LoVo (cell line): ENCODE measurements at regions not wholly inside any gene's neighbourhood (a gene's known extent, or its start where the extent isn't known, plus 50 kb on each side); places are given as distances from the start of the nearest gene placed in this dataset.

Source experiments
- DNase-seq: peaks from one replicate; pipeline ENCODE4 v3.0.0-alpha.2; 2016; ENCODE audit warnings: low spot score

DNA sequence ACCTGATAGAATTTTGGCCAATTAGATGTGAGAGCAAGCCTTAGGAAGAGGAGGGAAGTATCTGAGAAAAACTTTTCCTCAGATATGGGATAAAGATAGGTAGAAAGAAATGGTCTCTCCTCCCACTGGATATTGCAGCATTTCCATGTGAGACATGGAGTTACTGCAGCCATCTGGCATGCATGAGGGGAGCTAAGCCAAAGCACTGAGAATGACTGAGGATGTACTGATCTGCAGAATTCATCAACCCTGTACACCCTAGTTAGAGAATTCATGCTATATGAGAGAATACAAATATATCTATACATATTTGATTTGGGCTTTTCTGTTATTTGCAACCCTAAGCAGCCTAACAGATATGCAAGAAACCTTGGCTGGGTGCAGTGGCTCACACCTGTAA lies 52.5 kb upstream of the RPL34 start:
- no peak for DNase-seq

DNA sequence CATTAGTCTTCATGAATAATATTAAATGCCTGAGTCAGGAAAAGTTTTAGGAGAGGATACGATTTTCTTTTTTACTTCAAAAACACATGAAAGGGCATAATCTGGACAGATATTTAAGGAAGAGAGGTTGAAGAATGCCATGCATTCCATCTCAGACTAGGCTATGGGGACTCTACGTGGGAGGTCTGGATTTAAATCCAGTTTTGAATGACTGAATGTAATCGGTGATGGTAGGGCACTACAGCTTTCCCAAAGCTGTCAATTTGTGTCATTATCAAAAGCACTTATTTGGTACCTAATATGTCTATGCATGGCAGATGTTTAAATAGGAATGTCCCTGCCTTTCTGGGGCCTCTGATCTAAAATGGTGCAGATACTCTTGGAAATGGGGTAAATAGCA lies 59.3 kb upstream of the RPL34 start:
- no peak for DNase-seq

DNA sequence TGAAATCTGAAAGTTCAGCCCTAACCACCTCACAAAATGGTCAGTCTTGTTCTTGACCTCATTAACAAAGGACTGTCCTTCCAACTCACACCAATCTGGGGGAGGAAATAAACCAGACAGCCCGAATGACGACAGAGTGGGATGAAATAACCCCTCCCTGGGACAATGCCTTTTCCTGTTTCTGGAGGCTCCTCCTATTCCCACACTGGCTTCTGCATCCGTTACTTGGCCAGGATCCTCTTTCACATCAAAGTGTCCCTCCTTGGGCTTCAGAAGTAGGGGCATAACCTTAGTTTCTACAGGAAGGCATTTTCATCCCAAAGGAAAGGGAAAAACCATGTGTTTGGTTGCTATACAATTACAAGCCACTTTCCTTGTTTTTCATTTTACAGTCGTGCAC lies 59.8 kb upstream of the RPL34 start:
- no peak for DNase-seq

DNA sequence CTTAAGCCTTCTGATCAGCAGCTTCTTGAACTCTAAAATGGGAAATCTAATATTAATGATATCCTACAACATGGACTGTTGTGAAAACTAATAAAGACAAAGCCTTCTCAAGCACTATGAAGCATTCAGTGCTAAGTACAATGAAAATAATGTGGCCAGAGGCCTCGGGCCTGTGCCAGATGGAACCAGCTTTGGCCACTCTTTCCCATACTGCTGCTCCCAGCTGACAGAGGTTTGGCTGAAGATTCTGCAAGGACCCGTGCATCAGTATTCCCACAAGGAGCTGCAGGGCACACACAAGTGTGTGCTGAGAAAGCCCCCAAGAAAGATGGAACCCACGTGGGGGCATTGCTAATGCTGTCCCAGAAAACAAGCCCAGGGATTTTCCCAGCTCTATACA lies 60.5 kb upstream of the RPL34 start:
- no peak for DNase-seq

DNA sequence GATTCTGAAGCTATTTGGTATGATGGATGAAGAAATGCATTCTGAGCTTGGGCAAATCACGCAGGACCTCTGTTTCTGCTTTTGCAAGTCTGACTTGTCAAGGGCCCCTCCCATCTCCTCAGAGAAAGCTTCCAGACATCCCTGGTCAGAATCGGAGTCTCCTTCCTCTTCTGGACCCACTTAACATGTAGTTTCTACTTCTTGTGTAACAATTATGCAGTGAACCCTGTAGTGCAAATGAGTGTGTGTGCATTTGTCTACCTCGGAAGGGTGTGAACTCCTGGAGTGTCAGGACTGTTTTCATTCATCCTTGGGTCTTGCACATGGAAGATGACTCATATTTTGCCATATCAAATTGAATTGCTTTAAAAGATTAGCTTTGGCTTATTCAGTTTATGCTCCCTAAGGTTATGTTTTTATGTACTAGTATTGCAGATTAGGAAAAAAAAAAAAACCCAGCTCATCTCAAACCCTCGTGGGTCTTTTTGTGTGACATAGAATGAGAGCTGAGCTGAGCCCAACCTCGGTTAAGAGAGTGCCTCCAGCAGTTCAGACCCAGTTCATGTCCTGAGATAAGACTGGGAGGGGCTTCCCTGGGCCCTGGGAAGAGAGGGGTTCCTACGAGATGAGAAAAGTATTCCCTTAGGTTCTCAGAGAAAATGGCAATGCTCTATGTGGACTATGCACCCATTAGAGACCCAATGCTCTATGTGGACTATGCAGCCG lies 61.1 kb upstream of the RPL34 start:
- DNase-seq, result no peak

DNA sequence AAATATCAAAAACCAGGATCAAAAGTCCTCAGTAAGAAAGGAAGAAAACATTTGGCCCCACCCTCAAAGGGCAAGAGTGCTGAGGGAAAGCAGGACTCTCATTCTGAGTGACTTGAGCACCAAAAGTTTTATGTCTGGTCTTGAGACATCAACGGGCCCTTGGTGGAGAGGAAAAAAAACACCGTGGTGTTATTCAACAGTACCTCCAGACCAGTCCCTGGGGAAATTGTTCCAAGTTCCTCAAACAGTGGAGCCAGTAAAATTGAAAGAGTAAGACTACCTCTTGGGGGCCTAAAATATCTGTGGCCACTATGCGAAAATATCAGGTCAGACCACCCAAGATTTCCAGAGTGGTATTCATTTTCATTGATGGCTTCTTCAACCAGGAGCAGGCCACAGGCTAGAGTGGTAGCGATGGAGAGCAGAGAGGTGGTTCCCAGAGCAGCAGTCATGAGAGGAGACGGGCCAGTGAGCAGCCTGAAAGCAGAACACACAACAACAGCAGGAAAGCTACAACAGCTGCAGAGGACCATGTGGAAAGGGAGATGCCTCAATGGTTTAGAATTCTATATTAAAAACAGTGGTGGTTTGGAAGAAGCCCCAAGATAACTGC lies 63.7 kb upstream of the RPL34 start:
- no peak for DNase-seq

DNA sequence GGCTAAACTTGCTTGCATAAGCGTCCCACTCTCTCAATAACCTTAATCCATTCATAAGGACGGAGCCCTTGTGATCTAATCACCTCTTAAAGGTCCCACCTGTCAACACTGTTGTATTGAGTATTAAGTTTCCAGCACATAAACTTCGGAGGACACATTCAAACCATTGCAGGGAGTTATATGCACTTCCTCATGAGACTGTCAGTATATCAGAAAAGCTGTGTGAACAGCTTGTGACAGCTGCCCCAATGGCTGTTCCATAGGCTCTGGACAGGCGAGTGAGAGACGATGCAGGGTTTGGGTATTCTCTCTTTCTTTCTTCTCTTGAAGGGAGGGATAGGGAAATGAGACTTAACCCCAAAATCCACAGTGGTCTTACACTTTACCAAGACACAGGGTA lies 64.2 kb upstream of the RPL34 start:
- DNase-seq, result no peak

DNA sequence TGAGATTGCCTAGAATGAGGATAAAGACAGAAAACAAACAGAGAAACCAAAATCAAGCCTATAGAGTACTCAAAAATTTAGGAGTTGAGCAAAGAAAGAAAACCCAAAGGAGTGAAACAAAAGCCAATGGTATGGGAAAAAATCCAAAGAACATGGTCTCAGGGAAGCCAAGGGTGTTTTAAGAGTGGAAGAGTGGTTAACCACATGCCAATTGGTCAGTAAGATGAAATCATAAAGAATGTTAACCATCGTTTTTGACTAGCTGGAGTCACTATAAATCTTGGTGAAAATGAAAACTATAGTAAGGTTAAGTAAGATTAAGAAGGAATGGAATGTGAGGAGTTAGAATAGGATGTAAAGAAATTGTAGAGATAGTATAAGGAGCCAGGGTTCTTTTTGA lies 64.7 kb upstream of the RPL34 start:
- DNase-seq, result no peak

DNA sequence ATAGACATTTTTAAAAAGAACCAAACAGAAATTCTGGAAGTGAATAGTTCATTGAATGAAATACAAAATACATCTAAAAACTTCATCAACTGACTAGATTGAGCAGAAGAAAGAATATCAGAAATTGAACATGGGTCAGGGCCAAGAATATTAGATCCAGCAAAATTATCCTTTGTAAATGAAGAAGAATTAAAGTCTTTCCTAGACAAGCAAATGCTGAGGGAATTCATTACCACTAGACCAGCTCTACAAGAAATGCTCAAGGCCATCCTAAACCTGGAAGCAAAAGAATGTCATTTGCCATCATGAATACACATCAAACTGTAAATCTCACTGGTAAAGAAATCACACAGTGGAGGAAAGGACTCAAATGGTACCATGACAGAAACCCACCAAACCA lies 72.7 kb upstream of the RPL34 start:
- no peak for DNase-seq

DNA sequence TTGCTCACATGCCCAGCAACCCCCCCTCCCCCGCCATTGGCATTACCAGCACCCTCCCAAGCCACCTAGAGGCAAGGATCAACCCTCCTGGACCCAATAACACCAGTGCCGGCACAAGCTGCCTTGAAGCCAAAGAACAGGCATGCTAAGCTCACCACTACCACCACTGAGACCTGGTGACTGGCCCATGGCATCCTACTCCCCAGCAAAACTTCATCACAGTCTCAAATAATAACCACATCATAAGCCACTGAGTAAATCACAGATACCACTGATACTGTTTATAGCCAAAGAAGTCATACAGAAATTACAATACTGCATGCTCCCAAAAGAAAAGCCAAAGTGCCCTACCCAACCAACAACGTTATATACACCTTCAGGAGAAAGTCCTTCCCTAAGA lies 73.6 kb upstream of the RPL34 start:
- no peak for DNase-seq

DNA sequence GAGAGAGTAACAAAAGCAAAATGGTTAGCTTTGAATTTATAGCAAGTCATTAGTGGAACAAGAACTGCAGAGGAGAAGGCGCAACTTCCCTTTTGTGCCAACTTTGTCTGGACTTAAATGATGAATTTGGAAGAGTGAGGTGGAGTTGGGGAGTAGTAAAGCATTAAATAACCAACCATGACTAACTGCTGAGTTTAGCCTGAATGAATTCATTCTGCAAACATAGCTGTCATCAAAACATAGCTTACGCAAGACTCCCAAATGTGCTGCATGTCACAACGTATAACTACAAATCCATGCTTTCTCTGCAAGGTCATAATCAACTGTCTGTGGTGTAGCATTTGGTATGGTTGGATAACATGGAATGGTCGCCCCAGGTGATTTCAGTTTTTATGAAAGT lies 75.9 kb upstream of the RPL34 start:
- no peak for DNase-seq

DNA sequence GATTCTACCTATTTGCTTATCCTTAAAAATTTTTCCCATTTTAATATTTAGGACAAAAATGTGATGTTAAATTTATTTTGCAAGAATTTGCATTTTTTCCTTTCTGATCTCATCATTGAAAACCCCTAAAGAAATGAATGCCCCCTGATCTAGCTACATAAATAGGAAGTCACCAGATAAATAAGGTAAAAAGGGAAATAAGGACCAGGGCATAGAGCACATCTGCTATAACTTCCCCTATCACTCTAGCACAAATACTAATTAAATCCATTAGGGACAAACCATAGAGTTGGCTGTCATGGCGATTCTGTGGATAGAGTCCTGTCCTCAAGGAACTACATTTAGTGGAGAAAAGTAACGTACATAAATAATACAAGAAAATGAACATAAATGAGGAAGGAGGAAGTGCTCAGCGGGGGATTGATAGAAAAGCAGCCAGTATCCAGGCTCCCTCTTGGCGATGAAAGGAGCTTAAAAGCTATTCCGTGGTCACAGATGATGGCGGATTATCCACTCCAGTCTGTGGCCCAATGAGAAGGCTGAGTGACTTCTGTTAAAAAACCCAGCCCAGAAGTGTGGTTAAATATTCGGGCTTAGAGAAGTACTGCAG lies 76.9 kb upstream of the RPL34 start:
- no peak for DNase-seq

DNA sequence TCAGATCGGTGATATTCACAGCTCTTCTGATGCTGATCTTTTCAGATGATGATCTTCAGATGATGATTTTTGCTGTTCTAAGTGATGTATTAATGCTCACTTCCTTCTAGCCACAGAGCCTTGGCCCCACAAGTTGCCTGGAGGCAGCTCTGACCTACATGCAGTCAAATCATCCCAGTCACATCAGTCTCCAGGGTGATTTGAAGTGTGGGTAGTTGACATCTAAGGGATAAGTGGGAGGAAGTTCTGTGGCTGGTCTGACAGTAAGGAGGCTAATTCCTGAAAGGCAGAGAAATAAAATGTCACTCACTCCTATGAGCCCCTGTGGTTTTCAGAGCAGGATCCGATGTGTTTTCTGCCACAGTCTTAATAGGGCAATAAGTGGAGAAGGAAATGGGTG lies 79.8 kb upstream of the RPL34 start:
- DNase-seq, result no peak

DNA sequence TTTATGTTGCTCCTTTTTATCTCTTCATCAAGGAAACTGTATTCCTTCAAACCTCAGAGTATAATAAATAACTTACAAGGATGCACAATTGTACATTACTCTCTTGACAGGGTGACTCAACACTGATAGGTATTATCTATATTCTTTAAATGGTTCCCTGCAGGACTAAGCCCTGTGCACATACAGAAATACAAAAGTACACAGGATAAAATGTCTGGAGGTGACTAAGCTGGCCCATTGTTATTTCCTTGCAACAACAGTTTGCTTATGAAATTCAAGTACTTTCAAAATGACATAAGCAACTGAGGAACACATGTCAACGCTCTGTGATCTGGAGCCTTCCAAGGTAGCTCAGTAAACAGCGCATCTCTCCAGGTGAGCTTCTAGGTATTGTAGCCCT lies 83.8 kb upstream of the RPL34 start:
- peak; percentile 45 for DNase-seq

DNA sequence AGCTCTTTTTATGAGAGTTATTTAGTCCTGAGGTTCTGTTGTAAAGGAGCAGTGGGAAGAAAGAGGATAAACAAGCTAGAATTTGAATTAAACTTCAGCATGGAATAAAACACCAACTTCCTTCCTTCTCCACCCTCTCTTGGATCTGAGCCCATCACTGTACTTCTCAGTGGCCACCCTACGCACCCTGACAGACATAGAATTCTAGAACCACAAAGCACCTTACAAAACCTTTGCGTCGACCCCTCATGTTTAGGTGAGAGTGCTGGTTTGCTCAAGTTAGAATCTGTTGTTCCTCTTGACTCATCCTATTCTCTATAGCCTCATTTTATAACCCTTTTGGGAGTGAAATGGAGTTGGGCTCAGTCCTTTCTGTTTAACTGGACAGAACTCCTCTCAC lies 84.6 kb upstream of the RPL34 start:
- peak; percentile 28 for DNase-seq

DNA sequence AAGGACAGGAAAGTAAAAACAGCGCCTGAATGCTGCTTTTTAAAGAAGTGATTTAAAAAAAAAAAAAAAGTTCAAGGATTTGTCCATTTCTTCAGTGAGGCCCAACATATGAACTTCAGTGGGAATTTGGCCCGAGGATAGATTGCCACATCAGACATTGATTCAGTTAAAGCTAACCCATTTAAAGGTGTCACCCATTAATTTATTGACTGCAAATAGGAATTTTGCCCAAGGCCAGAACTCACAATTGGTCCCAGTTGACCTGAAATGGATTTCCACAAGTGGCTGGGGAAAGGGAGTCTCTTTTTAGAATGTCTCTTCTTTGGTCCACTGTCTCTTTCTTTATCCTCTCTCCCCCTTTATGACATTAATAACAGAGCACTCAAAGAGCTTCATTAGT lies 86.5 kb upstream of the RPL34 start:
- DNase-seq, result no peak

DNA sequence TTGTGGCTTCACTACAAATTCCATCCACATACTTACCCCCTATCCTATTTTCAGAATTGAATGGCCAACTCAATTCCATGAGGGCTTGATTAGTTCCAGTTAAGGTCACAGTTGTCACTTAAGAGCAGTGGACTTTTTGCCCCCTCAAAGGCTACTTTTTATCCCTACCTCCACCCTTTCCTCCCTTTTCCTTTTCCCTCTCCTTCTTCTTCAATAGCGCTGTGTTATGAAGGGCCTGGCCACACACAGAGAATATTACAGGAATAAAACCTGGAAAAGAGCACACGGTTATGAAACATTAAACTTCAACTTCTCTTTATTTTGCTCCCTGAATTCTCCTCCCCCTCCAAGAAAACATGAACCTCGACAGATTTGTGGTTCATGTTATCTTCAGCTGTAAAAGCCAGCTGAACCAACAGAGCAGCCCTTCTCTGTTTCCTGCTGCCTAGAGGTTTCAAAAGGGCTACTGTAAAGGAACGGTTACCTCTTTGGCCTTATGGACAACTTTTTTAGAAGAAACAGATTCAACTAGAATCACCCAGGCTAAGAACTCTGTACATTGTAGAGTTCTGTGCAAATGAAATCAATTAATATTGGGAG lies 87.0 kb upstream of the RPL34 start:
- no peak for DNase-seq

DNA sequence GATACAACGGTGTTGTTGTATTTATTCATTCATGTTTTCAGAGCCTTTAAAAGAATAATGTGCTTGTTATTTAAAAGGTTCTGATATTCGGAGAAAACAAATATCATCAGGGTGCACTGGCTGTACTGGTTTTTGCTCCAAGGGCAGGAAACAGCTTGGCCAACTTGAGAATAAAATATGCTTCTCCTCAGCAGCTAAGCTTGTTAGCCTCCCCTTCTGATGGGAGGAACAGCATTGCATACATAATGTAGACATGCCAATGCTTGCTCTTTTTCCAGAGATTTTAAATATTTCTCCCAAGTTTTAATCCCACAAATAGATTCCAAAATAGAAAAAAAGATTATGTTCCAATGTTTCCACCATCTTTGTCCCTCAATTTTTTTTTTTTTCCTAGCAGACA lies 87.6 kb upstream of the RPL34 start:
- no peak for DNase-seq

DNA sequence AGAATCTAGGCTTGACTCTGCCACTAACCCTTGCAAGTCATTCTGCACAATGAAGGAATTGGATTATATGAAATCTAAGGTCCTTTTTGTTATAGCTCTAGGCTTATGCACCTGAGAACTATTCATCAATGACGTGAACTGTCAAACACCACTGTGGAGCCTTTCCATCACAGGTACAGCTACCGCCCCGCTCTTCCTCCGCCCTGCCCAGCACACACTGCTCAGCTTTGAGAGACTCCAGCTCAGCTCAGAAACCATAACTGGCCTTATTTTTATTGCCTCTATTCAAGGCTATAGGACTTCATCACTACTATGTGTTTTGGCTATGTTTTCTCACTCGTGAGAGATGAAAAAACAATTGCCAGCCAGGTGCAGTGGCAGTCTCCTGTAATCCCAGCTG lies 88.2 kb upstream of the RPL34 start:
- DNase-seq, result no peak

DNA sequence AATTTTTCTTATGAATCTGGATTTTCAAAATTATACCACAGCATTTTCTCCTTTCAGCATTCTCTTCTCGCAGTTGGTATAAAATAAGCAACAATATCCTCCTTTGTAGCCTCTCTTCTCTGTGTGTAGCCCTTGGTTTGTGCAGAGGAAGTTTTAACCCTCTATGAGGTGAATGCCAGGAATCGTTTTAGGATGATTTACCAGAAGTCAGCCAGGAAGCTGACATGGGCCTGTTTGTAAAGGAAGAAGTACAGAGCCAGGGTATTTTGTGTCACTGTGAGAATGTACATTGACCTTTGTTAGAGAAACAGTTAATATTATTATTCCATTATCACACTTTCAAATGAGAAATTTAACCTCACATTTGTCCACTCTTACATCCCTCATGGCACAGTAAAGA lies 88.9 kb upstream of the RPL34 start:
- DNase-seq, result no peak

DNA sequence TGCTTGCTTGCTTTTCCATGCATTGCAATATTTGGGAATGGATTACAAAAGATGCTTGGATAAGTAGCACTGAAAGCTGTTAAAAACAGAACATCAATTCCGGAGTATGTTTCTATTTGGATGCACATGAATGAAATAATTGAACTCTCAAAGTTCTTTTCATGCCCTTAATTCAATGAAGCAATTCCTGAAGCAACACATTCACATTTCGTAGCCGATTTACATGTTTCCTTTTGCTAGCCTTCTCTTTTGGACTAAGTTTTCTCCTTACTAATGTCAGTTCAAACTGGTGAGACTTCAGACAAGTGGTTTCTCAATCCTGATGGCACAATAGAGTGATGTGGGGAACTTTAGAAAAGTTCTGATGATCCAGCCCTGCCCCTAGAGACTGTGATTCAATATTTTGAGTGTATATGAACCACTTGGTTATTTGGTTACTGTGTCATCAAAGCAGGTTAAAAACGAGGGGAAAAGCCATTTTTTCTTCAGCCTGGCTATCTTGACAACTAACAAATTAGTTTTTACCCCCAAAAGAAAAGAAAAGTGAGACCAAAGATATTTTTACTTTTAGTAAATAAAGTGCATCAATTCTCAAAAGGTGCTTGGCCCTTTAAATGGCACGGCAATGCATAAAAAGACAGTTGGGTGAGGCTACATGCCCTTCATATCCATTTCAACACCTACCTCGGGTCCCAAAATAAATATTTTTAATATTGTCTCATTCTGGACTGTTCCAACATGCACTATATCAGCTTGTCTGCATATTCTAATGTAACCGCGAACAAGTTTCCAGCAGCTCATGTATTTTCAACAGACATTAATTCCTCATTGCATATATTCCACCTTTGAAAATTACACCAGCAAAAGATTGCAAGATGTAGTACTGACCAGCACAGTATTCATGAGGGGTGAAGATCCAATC lies 90.1 kb upstream of the RPL34 start:
- no peak for DNase-seq

DNA sequence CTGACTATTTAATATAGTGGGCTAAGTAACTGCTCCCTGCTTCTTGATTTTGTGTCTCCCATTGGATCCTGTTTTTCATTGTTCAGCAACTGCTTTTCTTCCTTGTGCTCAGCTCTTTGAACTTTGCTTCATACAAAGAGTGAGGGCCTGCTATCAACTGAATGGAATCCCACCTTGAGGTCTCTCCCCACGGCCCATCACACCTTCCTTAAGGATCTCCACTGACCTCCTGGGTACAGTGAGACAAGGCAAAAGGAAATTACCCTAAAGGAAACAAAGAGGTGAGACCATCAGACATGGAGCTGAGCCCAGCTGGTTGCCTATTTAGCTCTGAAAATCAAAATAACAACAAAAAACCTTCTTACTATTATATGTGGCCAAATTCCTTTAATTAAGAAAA lies 91.3 kb upstream of the RPL34 start:
- DNase-seq, result no peak
